ENCODE measurements at regions not wholly inside any gene's neighbourhood (a gene's known extent, or its start where the extent isn't known, plus 50 kb on each side); places are given as distances from the start of the nearest gene placed in this dataset.

DNA sequence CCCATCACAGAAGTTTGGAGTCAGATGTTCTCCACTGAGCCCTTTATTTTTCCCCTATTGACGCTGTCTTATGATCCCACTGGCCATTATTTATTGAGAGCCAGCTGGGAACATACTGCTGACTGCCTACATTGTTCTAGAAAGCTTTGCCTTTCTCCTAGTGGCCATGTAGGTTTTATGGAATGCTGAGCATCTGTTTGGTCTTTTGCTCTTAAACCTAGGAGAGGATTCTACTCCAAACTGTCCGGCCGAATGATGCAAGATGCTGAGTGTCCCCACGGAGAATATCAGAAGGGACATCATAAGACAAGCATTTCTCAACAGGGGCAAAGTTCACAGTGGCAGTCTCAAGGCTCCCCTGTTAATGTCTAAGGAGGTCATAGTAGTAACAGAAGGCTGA is 171.4 kb downstream of the ARRDC4 start:
- ChIA-PET POLR2A (no interaction called here), CTCF (interaction anchor here (0.6 kb wide), 1 partner anchor 165 kb away, joined by 3 read pairs; no protein-coding TSS in a partner anchor)
- TF ChIP-seq, protein P1, sequence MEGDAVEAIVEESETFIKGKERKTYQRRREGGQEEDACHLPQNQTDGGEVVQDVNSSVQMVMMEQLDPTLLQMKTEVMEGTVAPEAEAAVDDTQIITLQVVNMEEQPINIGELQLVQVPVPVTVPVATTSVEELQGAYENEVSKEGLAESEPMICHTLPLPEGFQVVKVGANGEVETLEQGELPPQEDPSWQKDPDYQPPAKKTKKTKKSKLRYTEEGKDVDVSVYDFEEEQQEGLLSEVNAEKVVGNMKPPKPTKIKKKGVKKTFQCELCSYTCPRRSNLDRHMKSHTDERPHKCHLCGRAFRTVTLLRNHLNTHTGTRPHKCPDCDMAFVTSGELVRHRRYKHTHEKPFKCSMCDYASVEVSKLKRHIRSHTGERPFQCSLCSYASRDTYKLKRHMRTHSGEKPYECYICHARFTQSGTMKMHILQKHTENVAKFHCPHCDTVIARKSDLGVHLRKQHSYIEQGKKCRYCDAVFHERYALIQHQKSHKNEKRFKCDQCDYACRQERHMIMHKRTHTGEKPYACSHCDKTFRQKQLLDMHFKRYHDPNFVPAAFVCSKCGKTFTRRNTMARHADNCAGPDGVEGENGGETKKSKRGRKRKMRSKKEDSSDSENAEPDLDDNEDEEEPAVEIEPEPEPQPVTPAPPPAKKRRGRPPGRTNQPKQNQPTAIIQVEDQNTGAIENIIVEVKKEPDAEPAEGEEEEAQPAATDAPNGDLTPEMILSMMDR (IDR thresholded peaks at IDR 0.05; ENCODE audit: insufficient read depth, low read depth, low read length) = 0 out of 2 replicates have a peak, but pooled peaks have one; percentile 3
- DNase-seq (ENCODE audit: low read depth) = no peak
- no peak overlapping the region for H3K4me3 ChIP-seq (ENCODE audit: low read depth, low read length)
- no peaks in the 10 kb centered on the region for H3K27me3 ChIP-seq (ENCODE audit: control insufficient read depth, insufficient read depth, low read length)
- H3K36me3 ChIP-seq (ENCODE audit: control insufficient read depth, insufficient read depth, low read length) = no peaks in the 10 kb centered on the region

DNA sequence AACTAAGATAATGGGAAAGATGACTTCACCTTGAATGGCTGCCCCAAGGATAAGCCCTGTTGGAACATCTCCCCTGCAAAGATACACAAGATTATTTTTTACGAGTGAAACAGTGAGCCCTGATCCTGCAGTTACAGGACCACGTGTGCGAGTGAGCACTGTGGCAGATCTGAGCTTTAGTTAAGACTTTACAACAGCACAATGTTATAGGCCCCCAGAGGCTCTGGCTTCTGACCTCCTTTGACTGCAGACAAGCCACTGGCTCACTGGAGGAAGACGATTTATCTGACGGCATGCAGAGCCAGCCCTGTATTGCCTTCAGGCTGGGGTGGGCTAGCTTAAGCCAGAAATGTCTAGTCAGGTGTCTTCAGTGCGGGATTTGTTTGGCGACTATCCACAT is 174.4 kb downstream of the ARRDC4 start:
- POLR2A ChIA-PET = no interaction called here
- no peak overlapping the region for H3K4me3 ChIP-seq (ENCODE audit: low read depth, low read length)
- TF ChIP-seq, protein P1 (IDR thresholded peaks at IDR 0.05; ENCODE audit: insufficient read depth, low read depth, low read length) = no peak
- no peaks in the 10 kb centered on the region for H3K36me3 ChIP-seq (ENCODE audit: control insufficient read depth, insufficient read depth, low read length)
- no peaks in the 10 kb centered on the region for H3K27me3 ChIP-seq (ENCODE audit: control insufficient read depth, insufficient read depth, low read length)
- no peak for DNase-seq (ENCODE audit: low read depth)
- CTCF ChIA-PET = interaction anchor here (1.3 kb wide), 1 partner anchor 21 kb away, joined by 3 read pairs; no protein-coding TSS in a partner anchor

DNA sequence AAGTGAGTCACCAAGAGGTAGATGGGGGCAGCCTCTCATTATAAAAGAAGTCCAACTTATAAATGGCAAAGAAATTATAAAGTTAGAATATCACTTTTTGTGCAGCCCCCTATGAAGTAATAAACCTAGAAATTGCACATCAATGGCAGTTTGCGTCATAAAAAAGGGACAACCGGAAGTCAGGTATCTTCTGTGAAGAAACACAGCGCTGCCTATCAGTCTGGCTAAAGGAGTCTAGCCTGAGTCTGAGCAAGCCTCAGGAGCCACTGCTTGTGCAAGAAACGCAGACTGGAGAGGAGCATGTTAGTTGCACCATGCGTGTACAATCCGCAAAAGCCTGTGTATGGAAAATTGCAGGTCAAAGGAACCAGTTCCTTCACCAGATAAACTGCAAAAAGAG is 178.4 kb downstream of the ARRDC4 start:
- H3K36me3 ChIP-seq (ENCODE audit: control insufficient read depth, insufficient read depth, low read length) = no peaks in the 10 kb centered on the region
- H3K27me3 ChIP-seq (ENCODE audit: control insufficient read depth, insufficient read depth, low read length) = no peaks in the 10 kb centered on the region
- no peak overlapping the region for H3K4me3 ChIP-seq (ENCODE audit: low read depth, low read length)
- ChIA-PET CTCF (no interaction called here), POLR2A (no interaction called here)
- no peak for DNase-seq (ENCODE audit: low read depth)
- TF ChIP-seq, protein P1 (IDR thresholded peaks at IDR 0.05; ENCODE audit: insufficient read depth, low read depth, low read length) = no peak

DNA sequence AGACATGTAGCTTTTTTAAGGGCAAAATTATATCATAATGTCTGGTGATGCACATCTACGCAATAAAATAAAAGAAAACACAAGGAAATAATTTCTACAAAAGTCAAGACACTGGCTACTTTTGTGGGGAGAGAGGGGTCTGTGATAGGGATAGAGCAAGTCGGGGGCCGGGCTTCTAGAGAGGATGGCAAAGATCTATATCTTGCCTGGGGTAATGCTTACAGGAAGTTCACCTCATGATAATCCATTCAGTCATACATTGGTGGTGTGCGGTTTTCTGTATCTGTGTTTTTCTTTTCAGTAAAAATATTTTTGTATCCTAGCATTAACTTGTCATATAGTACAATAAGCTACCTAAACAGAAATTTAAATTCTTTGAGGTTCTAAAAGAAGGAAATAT is 178.8 kb downstream of the ARRDC4 start:
- TF ChIP-seq, protein P1 (IDR thresholded peaks at IDR 0.05; ENCODE audit: insufficient read depth, low read depth, low read length) = no peak
- H3K36me3 ChIP-seq (ENCODE audit: control insufficient read depth, insufficient read depth, low read length) = no peaks in the 10 kb centered on the region
- no peak overlapping the region for H3K4me3 ChIP-seq (ENCODE audit: low read depth, low read length)
- POLR2A ChIA-PET = no interaction called here
- no peaks in the 10 kb centered on the region for H3K27me3 ChIP-seq (ENCODE audit: control insufficient read depth, insufficient read depth, low read length)
- CTCF ChIA-PET = no interaction called here
- DNase-seq (ENCODE audit: low read depth) = no peak

DNA sequence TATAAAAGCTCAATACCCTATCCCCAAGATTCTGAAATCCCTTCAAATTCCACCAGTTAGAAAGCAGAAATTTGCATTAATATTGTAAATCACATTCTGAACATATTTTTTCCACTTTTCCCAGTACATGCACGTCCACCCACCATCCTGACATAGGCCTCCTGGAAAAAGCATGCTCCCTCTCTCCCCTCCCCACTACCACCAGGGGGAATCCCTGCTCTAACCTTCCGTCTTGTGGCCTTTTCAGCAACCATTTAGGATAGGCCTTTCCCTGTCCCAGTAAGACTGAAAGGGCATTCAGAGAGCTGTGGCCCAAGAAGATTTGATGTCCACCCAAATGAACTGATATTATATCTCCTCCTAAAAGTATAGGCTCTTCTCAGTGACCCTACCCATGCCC is 182.1 kb downstream of the ARRDC4 start:
- H3K4me3 ChIP-seq (ENCODE audit: low read depth, low read length) = no peak overlapping the region
- ChIA-PET CTCF (interaction anchor here (1.3 to 2.0 kb wide), 2 partner anchors 14 to 35 kb away, joined by 5 to 6 read pairs; no protein-coding TSS in a partner anchor), POLR2A (no interaction called here)
- TF ChIP-seq, protein P1 (IDR thresholded peaks at IDR 0.05; ENCODE audit: insufficient read depth, low read depth, low read length) = no peak
- no peak for DNase-seq (ENCODE audit: low read depth)
- H3K36me3 ChIP-seq (ENCODE audit: control insufficient read depth, insufficient read depth, low read length) = no peaks in the 10 kb centered on the region
- no peaks in the 10 kb centered on the region for H3K27me3 ChIP-seq (ENCODE audit: control insufficient read depth, insufficient read depth, low read length)
